Endodermal cell (in vitro differentiated cells): ENCODE measurements at regions not wholly inside any gene's neighbourhood (a gene's known extent, or its start where the extent isn't known, plus 50 kb on each side); places are given as distances from the start of the nearest gene placed in this dataset.

Experiments
- DNase-seq: peaks from one replicate; pipeline ENCODE4 v3.0.0-alpha.2; 2017
- H3K27ac ChIP-seq: 2 replicates; pipeline ENCODE4 v1.5.1; 2013; ENCODE audit warnings: mild to moderate bottlenecking, low read depth, low read length, moderate library complexity
- H3K27me3 ChIP-seq: 2 replicates; pipeline ENCODE4 v1.6.1; 2013; ENCODE audit warnings: mild to moderate bottlenecking, low read length, moderate library complexity; ENCODE audit not compliant: insufficient read depth, control insufficient read depth, poor library complexity, severe bottlenecking
- H3K36me3 ChIP-seq: 2 replicates; pipeline ENCODE4 v1.7.0; 2013; ENCODE audit warnings: mild to moderate bottlenecking, low read length, moderate library complexity; ENCODE audit not compliant: control insufficient read depth, insufficient read depth
- H3K4me1 ChIP-seq: one replicate; pipeline ENCODE4 v1.7.0; 2013; ENCODE audit warnings: low read length; ENCODE audit not compliant: control insufficient read depth, insufficient read depth
- H3K4me3 ChIP-seq: 2 replicates; pipeline ENCODE4 v1.5.1; 2013; ENCODE audit warnings: mild to moderate bottlenecking, low read length, moderate library complexity
- H3K9ac ChIP-seq: 2 replicates; pipeline ENCODE4 v1.6.1; 2013; ENCODE audit warnings: mild to moderate bottlenecking, low read length, moderate library complexity; ENCODE audit not compliant: poor library complexity, severe bottlenecking; ENCODE audit errors: extremely low read depth
- H3K9me3 ChIP-seq: 2 replicates; pipeline ENCODE4 v1.6.1; 2013; ENCODE audit warnings: mild to moderate bottlenecking, low read length, moderate library complexity; ENCODE audit not compliant: control insufficient read depth
- H3K27ac Mint-ChIP-seq: 2 replicates; pipeline ENCODE4 v1.8.0; 2020; ENCODE audit warnings: mixed read lengths
- H3K27me3 Mint-ChIP-seq: 2 replicates; pipeline ENCODE4 v1.8.0; 2021; ENCODE audit warnings: mild to moderate bottlenecking, mixed read lengths; ENCODE audit not compliant: insufficient read depth
- H3K36me3 Mint-ChIP-seq: 2 replicates; pipeline ENCODE4 v1.8.0; 2020; ENCODE audit warnings: low read depth, mixed read lengths
- H3K4me1 Mint-ChIP-seq: 2 replicates; pipeline ENCODE4 v1.8.0; 2020; ENCODE audit warnings: mixed read lengths
- H3K4me3 Mint-ChIP-seq: 2 replicates; pipeline ENCODE4 v1.8.0; 2020; ENCODE audit warnings: mild to moderate bottlenecking, moderate library complexity, mixed read lengths
- H3K9me3 Mint-ChIP-seq: 2 replicates; pipeline ENCODE4 v1.8.0; 2020; ENCODE audit warnings: mild to moderate bottlenecking, mixed read lengths
- WGBS, 2 experiments: methylation state at CpG; one replicate each; pipeline versions ENCODE4 v1.1.5 to v1.1.7; 2013; ENCODE audit warnings: missing lambda C conversion rate in 2 of 2, mixed read lengths in 1 of 2; ENCODE audit not compliant: insufficient coverage in 1 of 2, insufficient read length in 1 of 2; 5-methylcytosine and 5-hydroxymethylcytosine counted together
- TF ChIP-seq, protein P1 (sequence below): fragments of 200-600 bp; sonication (generic); conservative IDR thresholded peaks from 2 replicates; pipeline ENCODE4 v1.5.0; 2021; ENCODE audit warnings: antibody characterized with exemption, mild to moderate bottlenecking

GRCh38 chr11:19661827-19662226 is 50.8 kb upstream of the NAV2 start:
- TF ChIP-seq, protein P1, sequence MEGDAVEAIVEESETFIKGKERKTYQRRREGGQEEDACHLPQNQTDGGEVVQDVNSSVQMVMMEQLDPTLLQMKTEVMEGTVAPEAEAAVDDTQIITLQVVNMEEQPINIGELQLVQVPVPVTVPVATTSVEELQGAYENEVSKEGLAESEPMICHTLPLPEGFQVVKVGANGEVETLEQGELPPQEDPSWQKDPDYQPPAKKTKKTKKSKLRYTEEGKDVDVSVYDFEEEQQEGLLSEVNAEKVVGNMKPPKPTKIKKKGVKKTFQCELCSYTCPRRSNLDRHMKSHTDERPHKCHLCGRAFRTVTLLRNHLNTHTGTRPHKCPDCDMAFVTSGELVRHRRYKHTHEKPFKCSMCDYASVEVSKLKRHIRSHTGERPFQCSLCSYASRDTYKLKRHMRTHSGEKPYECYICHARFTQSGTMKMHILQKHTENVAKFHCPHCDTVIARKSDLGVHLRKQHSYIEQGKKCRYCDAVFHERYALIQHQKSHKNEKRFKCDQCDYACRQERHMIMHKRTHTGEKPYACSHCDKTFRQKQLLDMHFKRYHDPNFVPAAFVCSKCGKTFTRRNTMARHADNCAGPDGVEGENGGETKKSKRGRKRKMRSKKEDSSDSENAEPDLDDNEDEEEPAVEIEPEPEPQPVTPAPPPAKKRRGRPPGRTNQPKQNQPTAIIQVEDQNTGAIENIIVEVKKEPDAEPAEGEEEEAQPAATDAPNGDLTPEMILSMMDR, result no peak
- Mint-ChIP-seq H3K36me3 (no peaks in the 10 kb centered on the region), H3K4me3 (no peak overlapping the region), H3K27me3 (no peaks in the 10 kb centered on the region), H3K4me1 (peaks cover 4% of the 10 kb centered on the region), H3K27ac (no peak overlapping the region), H3K9me3 (no peaks in the 10 kb centered on the region)
- Histone ChIP-seq H3K27ac (no peak overlapping the region), H3K36me3 (no peaks in the 10 kb centered on the region), H3K27me3 (no peaks in the 10 kb centered on the region), H3K9me3 (no peaks in the 10 kb centered on the region), H3K9ac (no peak overlapping the region), H3K4me1 (peaks cover 5% of the 10 kb centered on the region), H3K4me3 (no peak overlapping the region)
- DNase-seq, result no peak

- H3K36me3 Mint-ChIP-seq, result no peaks in the 10 kb centered on the region
- no peak overlapping the region for H3K27ac ChIP-seq
These were observed 52.6 kb upstream of the NAV2 start for GRCh38 chr11:19660076-19660475.

DNA sequence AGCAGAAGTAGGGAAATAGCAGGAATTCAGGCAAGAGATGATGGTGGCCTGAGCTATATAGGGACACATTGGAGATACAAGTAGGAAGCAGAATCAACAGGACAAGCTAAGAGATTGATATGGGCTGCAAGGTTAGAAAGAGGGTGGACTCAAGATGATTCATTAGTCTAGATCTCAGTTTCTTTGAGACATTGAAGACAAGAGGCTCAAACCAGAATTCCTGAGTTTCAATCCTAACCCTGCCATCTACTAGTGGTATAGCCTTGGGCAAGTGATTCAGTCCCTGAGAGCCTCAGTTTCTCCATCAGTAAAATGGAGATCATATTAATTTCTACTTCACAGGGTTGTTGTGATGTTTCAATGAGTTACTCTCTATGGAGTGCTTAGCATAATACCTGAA is 53.1 kb upstream of the NAV2 start:
- Histone ChIP-seq H3K9me3 (no peaks in the 10 kb centered on the region), H3K27me3 (no peaks in the 10 kb centered on the region), H3K36me3 (no peaks in the 10 kb centered on the region), H3K27ac (no peak overlapping the region), H3K4me3 (no peak overlapping the region), H3K4me1 (no peaks in the 10 kb centered on the region), H3K9ac (no peak overlapping the region)
- no peak for DNase-seq
- no peak overlapping the region for H3K27ac Mint-ChIP-seq
- H3K36me3 Mint-ChIP-seq, result no peaks in the 10 kb centered on the region
- H3K4me3 Mint-ChIP-seq, result no peak overlapping the region
- no peaks in the 10 kb centered on the region for H3K9me3 Mint-ChIP-seq
- TF ChIP-seq, protein P1, result no peak
- H3K4me1 Mint-ChIP-seq, result peaks cover 2% of the 10 kb centered on the region
- no peaks in the 10 kb centered on the region for H3K27me3 Mint-ChIP-seq

More at GRCh38 chr11:19660076-19660475, 52.6 kb upstream of the NAV2 start:
- peak; percentile 63 for DNase-seq
- Mint-ChIP-seq H3K9me3 (no peaks in the 10 kb centered on the region), H3K4me1 (peaks cover 6% of the 10 kb centered on the region), H3K4me3 (no peak overlapping the region), H3K27ac (no peak overlapping the region), H3K27me3 (no peaks in the 10 kb centered on the region)
- Histone ChIP-seq H3K4me3 (no peak overlapping the region), H3K36me3 (no peaks in the 10 kb centered on the region), H3K27me3 (no peaks in the 10 kb centered on the region), H3K9ac (no peak overlapping the region), H3K4me1 (no peaks in the 10 kb centered on the region), H3K9me3 (no peaks in the 10 kb centered on the region)
- TF ChIP-seq, protein P1, result no peak
- 62 to 79% methylated on average over 3 to 5 of the region's 5 CpGs for WGBS, 2 experiments
